GM23338 (cell line): ENCODE measurements at regions not wholly inside any gene's neighbourhood (a gene's known extent, or its start where the extent isn't known, plus 50 kb on each side); places are given as distances from the start of the nearest gene placed in this dataset.
"Not testable (repeated sequence)": the region's sequence is repeated elsewhere in the genome, so short reads cannot be mapped to it uniquely, and the experiment has no call there.

Source experiments
- ATAC-seq: fragments of 200-7000 bp; cut with Tn5 transposase; 3 replicates; pipeline ENCODE4 v1.9.1; 2020
- DNase-seq: peaks from one replicate; pipeline ENCODE4 v3.0.0-alpha.2; 2015; ENCODE audit warnings: low spot score
- H2AFZ ChIP-seq: fragments of 200-600 bp; sonication (generic); 2 replicates; pipeline ENCODE4 v1.8.0; 2016; ENCODE audit warnings: antibody characterized with exemption, mild to moderate bottlenecking, moderate library complexity
- H3F3A ChIP-seq: fragments of 200-600 bp; sonication (generic); replicated peaks from 2 replicates; pipeline ENCODE4 v1.8.0; 2017; ENCODE audit warnings: antibody characterized with exemption, mixed run types, low read depth
- H3K27ac ChIP-seq: fragments of 200-600 bp; sonication (generic); 2 replicates; pipeline ENCODE4 v1.6.1; 2016; ENCODE audit warnings: low read depth
- H3K27me3 ChIP-seq: fragments of 200-600 bp; sonication (generic); 2 replicates; pipeline ENCODE4 v1.8.0; 2016; ENCODE audit warnings: mild to moderate bottlenecking, mixed run types, moderate library complexity; ENCODE audit not compliant: insufficient read depth
- H3K36me3 ChIP-seq: fragments of 200-600 bp; sonication (generic); 2 replicates; pipeline ENCODE4 v1.8.0; 2016; ENCODE audit warnings: mild to moderate bottlenecking; ENCODE audit not compliant: insufficient read depth
- H3K4me1 ChIP-seq: fragments of 200-600 bp; sonication (generic); 2 replicates; pipeline ENCODE4 v1.8.0; 2016; ENCODE audit warnings: mild to moderate bottlenecking, moderate library complexity; ENCODE audit not compliant: insufficient read depth
- H3K4me2 ChIP-seq: fragments of 200-600 bp; sonication (generic); 2 replicates; pipeline ENCODE4 v1.7.1; 2017; ENCODE audit warnings: mixed run types
- H3K4me3 ChIP-seq: fragments of 200-600 bp; sonication (generic); 2 replicates; pipeline ENCODE4 v1.6.1; 2016; ENCODE audit warnings: mixed run types
- H3K79me2 ChIP-seq: fragments of 200-600 bp; sonication (generic); replicated peaks from 2 replicates; pipeline ENCODE4 v1.8.0; 2017; ENCODE audit warnings: mild to moderate bottlenecking; ENCODE audit not compliant: insufficient read depth
- H3K9me2 ChIP-seq: fragments of 200-600 bp; sonication (generic); 2 replicates; pipeline ENCODE4 v1.8.0; 2017; ENCODE audit not compliant: insufficient read depth
- H4K20me1 ChIP-seq: fragments of 200-600 bp; sonication (generic); replicated peaks from 2 replicates; pipeline ENCODE4 v1.8.0; 2017; ENCODE audit warnings: mild to moderate bottlenecking; ENCODE audit not compliant: insufficient read depth
- H3K27ac Mint-ChIP-seq: 2 replicates; pipeline ENCODE4 v1.8.0; 2020; ENCODE audit warnings: inconsistent platforms, mild to moderate bottlenecking, moderate library complexity, mixed read lengths
- H3K27me3 Mint-ChIP-seq: 3 replicates; pipeline ENCODE4 v1.8.0; 2022; ENCODE audit warnings: low read depth, mild to moderate bottlenecking, moderate library complexity, mixed read lengths, inconsistent platforms; ENCODE audit not compliant: insufficient read depth, poor library complexity
- H3K36me3 Mint-ChIP-seq: 3 replicates; pipeline ENCODE4 v1.8.0; 2021; ENCODE audit warnings: low read depth, mild to moderate bottlenecking, inconsistent platforms, moderate library complexity, mixed read lengths
- H3K4me1 Mint-ChIP-seq: 3 replicates; pipeline ENCODE4 v1.8.0; 2020; ENCODE audit warnings: mild to moderate bottlenecking, inconsistent platforms, mixed read lengths
- H3K4me3 Mint-ChIP-seq: 3 replicates; pipeline ENCODE4 v1.8.0; 2021; ENCODE audit warnings: moderate library complexity, mild to moderate bottlenecking, inconsistent platforms, mixed read lengths
- H3K9me3 Mint-ChIP-seq: 3 replicates; pipeline ENCODE4 v1.8.0; 2020; ENCODE audit warnings: moderate library complexity, mild to moderate bottlenecking, inconsistent platforms, mixed read lengths
- CREB1 ChIP-seq: fragments of 250-450 bp; sonication (Bioruptor Pico); IDR thresholded peaks from 2 replicates; pipeline ENCODE4 v1.5.0; 2020; ENCODE audit warnings: low read depth, mild to moderate bottlenecking, moderate library complexity
- ETS1 ChIP-seq: IDR thresholded peaks from 2 replicates; pipeline ENCODE4 v1.6.1; 2016; ENCODE audit warnings: antibody characterized with exemption
- EZH2 ChIP-seq: fragments of 200-600 bp; sonication (generic); IDR thresholded peaks from one replicate; pipeline ENCODE4 v1.8.0; 2017; ENCODE audit warnings: antibody characterized with exemption, mild to moderate bottlenecking, low read depth; ENCODE audit not compliant: unreplicated experiment
- JUNB ChIP-seq: IDR thresholded peaks from one replicate; pipeline ENCODE4 v1.6.1; 2016; ENCODE audit warnings: antibody characterized with exemption; ENCODE audit not compliant: unreplicated experiment
- POLR2AphosphoS5 ChIP-seq: IDR thresholded peaks from 2 replicates; pipeline ENCODE4 v1.6.1; 2016; ENCODE audit warnings: antibody characterized with exemption, low read depth
- STAT1 ChIP-seq: IDR thresholded peaks from one replicate; pipeline ENCODE4 v1.6.1; 2016; ENCODE audit warnings: antibody characterized with exemption; ENCODE audit not compliant: unreplicated experiment
- ZNF114 ChIP-seq: fragments of 250-450 bp; sonication (Bioruptor Pico); IDR thresholded peaks from 2 replicates; pipeline ENCODE4 v1.5.0; 2020; ENCODE audit warnings: mild to moderate bottlenecking, moderate library complexity
- ZNF331 ChIP-seq: fragments of 250-450 bp; sonication (Bioruptor Pico); IDR thresholded peaks from 2 replicates; pipeline ENCODE4 v1.5.0; 2020; ENCODE audit warnings: low read depth, mild to moderate bottlenecking, moderate library complexity
- TF ChIP-seq, protein P1 (sequence below), 2 experiments: fragments of 200-600 bp in 1 of 2; sonication (generic) in 1 of 2; conservative IDR thresholded peaks; 2 replicates each; pipeline versions ENCODE4 v1.5.1 to v1.6.1; 2016 to 2017; ENCODE audit warnings: antibody characterized with exemption in 2 of 2, low read depth in 2 of 2, mild to moderate bottlenecking in 2 of 2, moderate library complexity in 1 of 2
- TF ChIP-seq, protein P2 (sequence below): fragments of 250-450 bp; sonication (Bioruptor Pico); IDR thresholded peaks from 2 replicates; pipeline ENCODE4 v1.5.0; 2020; ENCODE audit warnings: mild to moderate bottlenecking, moderate library complexity

GRCh38 chr10:131556897-131557495 lies 245.5 kb upstream of the TCERG1L start (continued):
- TF ChIP-seq, protein P1, sequence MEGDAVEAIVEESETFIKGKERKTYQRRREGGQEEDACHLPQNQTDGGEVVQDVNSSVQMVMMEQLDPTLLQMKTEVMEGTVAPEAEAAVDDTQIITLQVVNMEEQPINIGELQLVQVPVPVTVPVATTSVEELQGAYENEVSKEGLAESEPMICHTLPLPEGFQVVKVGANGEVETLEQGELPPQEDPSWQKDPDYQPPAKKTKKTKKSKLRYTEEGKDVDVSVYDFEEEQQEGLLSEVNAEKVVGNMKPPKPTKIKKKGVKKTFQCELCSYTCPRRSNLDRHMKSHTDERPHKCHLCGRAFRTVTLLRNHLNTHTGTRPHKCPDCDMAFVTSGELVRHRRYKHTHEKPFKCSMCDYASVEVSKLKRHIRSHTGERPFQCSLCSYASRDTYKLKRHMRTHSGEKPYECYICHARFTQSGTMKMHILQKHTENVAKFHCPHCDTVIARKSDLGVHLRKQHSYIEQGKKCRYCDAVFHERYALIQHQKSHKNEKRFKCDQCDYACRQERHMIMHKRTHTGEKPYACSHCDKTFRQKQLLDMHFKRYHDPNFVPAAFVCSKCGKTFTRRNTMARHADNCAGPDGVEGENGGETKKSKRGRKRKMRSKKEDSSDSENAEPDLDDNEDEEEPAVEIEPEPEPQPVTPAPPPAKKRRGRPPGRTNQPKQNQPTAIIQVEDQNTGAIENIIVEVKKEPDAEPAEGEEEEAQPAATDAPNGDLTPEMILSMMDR (conservative IDR thresholded peaks at IDR 0.05; ENCODE audit: low read depth in 2 of 2) = no peak
- TF ChIP-seq ETS1 = no peak

DNA sequence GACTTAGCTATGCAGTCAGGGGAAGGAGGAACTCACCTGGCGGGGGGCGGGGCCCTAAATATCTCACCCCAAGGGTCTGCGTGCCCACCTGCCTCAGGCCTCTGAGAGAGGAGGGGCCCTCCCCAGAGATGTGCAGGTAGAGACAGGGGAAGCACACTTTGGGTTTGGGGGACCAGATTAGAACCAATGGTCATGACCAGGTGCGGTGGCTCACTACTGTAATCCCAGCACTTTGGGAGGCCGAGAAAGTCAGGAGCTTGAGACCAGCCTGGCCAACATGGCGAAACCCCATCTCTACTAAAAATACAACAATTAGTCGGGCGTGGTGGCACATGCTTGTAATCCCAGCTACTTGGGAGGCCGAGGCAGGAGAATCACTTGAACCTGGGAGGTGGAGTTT lies 246.4 kb upstream of the TCERG1L start:
- H3F3A ChIP-seq, ATAC-seq, H3K36me3 ChIP-seq, H3K27ac ChIP-seq, H3K27me3 ChIP-seq, H3K4me3 ChIP-seq, H4K20me1 ChIP-seq, DNase-seq, H3K4me2 ChIP-seq, H3K4me3 Mint-ChIP-seq, H3K79me2 ChIP-seq, H3K27ac Mint-ChIP-seq, H3K9me2 ChIP-seq, H3K4me1 Mint-ChIP-seq, H3K4me1 ChIP-seq, H2AFZ ChIP-seq: not testable (repeated sequence)
- Mint-ChIP-seq H3K36me3 (peaks cover 17% of the 10 kb centered on the region; the same call in 2 of the 3 replicates), H3K9me3 (peaks cover 92% of the 10 kb centered on the region), H3K27me3 (peaks cover 11% of the 10 kb centered on the region)

DNA sequence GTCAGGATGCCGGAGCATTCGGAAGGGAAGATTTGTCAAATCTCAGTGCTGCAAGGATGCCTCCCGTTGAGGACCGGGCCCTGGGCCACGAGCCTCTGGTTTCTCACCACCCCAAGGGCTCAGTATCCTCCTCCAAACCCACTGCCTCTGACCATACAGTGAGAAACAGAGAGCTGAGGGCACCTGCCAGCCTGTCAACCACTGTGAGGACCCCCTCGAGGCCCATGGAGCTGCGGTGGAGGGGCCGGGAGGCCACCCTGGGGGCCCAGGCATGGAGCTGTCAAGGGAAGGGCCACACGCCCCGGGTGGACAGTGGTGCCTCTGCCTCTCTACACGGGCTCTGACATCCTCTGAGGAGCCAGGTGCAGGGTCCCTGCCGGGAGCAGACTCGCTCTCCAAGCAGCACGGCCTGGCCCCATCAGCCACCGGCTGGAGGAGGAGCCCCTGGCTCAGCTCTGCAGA lies 248.0 kb upstream of the TCERG1L start:
- peaks cover 11% of the 10 kb centered on the region for H3K27me3 Mint-ChIP-seq
- no peak overlapping the region for H3K27ac Mint-ChIP-seq
- Histone ChIP-seq H3K36me3 (no peaks in the 10 kb centered on the region; the same call in 1 of the 2 replicates), H4K20me1 (no peaks in the 10 kb centered on the region), H3K4me3 (no peak overlapping the region), H3K27ac (no peak overlapping the region), H3K4me2 (no peak overlapping the region), H3F3A (no peaks in the 10 kb centered on the region), H2AFZ (no peak overlapping the region), H3K4me1 (no peaks in the 10 kb centered on the region), H3K79me2 (no peaks in the 10 kb centered on the region), H3K27me3 (no peaks in the 10 kb centered on the region), H3K9me2 (no peaks in the 10 kb centered on the region)
- H3K4me1 Mint-ChIP-seq = no peaks in the 10 kb centered on the region; the same call in 2 of the 3 replicates
- peaks cover 17% of the 10 kb centered on the region; the same call in 2 of the 3 replicates for H3K36me3 Mint-ChIP-seq
- H3K9me3 Mint-ChIP-seq = peaks cover 91% of the 10 kb centered on the region
- DNase-seq (no peak), ATAC-seq (no peak; the same call in 2 of the 3 replicates)
- H3K4me3 Mint-ChIP-seq = no peak overlapping the region
- TF ChIP-seq CREB1 (CRISPR knock-in tag) = no peak
- TF ChIP-seq STAT1 = no peak
- no peak for TF ChIP-seq ZNF331
- no peak for TF ChIP-seq EZH2
- no peak for TF ChIP-seq ETS1
- TF ChIP-seq ZNF114 = no peak
- TF ChIP-seq POLR2AphosphoS5 = no peak
- TF ChIP-seq JUNB = no peak
- TF ChIP-seq, protein P2, sequence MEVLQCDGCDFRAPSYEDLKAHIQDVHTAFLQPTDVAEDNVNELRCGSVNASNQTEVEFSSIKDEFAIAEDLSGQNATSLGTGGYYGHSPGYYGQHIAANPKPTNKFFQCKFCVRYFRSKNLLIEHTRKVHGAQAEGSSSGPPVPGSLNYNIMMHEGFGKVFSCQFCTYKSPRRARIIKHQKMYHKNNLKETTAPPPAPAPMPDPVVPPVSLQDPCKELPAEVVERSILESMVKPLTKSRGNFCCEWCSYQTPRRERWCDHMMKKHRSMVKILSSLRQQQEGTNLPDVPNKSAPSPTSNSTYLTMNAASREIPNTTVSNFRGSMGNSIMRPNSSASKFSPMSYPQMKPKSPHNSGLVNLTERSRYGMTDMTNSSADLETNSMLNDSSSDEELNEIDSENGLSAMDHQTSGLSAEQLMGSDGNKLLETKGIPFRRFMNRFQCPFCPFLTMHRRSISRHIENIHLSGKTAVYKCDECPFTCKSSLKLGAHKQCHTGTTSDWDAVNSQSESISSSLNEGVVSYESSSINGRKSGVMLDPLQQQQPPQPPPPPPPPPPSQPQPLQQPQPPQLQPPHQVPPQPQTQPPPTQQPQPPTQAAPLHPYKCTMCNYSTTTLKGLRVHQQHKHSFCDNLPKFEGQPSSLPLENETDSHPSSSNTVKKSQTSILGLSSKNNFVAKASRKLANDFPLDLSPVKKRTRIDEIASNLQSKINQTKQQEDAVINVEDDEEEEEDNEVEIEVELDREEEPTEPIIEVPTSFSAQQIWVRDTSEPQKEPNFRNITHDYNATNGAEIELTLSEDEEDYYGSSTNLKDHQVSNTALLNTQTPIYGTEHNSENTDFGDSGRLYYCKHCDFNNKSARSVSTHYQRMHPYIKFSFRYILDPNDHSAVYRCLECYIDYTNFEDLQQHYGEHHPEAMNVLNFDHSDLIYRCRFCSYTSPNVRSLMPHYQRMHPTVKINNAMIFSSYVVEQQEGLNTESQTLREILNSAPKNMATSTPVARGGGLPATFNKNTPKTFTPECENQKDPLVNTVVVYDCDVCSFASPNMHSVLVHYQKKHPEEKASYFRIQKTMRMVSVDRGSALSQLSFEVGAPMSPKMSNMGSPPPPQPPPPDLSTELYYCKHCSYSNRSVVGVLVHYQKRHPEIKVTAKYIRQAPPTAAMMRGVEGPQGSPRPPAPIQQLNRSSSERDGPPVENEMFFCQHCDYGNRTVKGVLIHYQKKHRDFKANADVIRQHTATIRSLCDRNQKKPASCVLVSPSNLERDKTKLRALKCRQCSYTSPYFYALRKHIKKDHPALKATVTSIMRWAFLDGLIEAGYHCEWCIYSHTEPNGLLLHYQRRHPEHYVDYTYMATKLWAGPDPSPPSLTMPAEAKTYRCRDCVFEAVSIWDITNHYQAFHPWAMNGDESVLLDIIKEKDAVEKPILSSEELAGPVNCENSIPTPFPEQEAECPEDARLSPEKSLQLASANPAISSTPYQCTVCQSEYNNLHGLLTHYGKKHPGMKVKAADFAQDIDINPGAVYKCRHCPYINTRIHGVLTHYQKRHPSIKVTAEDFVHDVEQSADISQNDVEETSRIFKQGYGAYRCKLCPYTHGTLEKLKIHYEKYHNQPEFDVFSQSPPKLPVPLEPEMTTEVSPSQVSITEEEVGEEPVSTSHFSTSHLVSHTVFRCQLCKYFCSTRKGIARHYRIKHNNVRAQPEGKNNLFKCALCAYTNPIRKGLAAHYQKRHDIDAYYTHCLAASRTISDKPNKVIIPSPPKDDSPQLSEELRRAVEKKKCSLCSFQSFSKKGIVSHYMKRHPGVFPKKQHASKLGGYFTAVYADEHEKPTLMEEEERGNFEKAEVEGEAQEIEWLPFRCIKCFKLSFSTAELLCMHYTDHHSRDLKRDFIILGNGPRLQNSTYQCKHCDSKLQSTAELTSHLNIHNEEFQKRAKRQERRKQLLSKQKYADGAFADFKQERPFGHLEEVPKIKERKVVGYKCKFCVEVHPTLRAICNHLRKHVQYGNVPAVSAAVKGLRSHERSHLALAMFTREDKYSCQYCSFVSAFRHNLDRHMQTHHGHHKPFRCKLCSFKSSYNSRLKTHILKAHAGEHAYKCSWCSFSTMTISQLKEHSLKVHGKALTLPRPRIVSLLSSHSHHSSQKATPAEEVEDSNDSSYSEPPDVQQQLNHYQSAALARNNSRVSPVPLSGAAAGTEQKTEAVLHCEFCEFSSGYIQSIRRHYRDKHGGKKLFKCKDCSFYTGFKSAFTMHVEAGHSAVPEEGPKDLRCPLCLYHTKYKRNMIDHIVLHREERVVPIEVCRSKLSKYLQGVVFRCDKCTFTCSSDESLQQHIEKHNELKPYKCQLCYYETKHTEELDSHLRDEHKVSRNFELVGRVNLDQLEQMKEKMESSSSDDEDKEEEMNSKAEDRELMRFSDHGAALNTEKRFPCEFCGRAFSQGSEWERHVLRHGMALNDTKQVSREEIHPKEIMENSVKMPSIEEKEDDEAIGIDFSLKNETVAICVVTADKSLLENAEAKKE (CRISPR knock-in tag) = no peak
